HepG2 (cell line): ENCODE measurements at regions not wholly inside any gene's neighbourhood (a gene's known extent, or its start where the extent isn't known, plus 50 kb on each side); places are given as distances from the start of the nearest gene placed in this dataset.

Experiments used
- FOXA1 ChIP-seq, 2 experiments: fragments of 450-650 bp in 1 of 2; sonication (generic) in 1 of 2; formaldehyde crosslinking in 1 of 2; IDR thresholded peaks; 2 replicates each; pipeline versions ENCODE4 v1.4.0 to v1.6.1; 2016 to 2020; ENCODE audit warnings: missing genetic modification reagents in 1 of 2
- FOXK1 ChIP-seq: sonication (generic); formaldehyde crosslinking; IDR thresholded peaks from 2 replicates; pipeline ENCODE4 v1.4.0; 2020; ENCODE audit warnings: low read depth, missing genetic modification reagents, borderline replicate concordance
- ISL2 ChIP-seq: sonication (generic); formaldehyde crosslinking; IDR thresholded peaks from 2 replicates; pipeline ENCODE4 v1.5.0; 2020; ENCODE audit warnings: missing genetic modification reagents
- MEIS1 ChIP-seq: sonication (generic); formaldehyde crosslinking; IDR thresholded peaks from 2 replicates; pipeline ENCODE4 v1.9.0; 2021; ENCODE audit warnings: mild to moderate bottlenecking, missing genetic modification reagents, moderate library complexity, borderline replicate concordance
- PRPF4 ChIP-seq: fragments of 200-400 bp; formaldehyde crosslinking; IDR thresholded peaks from 2 replicates; pipeline ENCODE4 v1.6.1; 2016; ENCODE audit warnings: low read length, low read depth; ENCODE audit not compliant: poor library complexity, severe bottlenecking
- RFX5 ChIP-seq: IDR thresholded peaks from 2 replicates; pipeline ENCODE4 v1.6.1; 2011; ENCODE audit warnings: low read depth, low read length, improper control_type of control experiment
- SAFB2 ChIP-seq: sonication (generic); formaldehyde crosslinking; IDR thresholded peaks from 2 replicates; pipeline ENCODE4 v1.5.1; 2020; ENCODE audit warnings: missing genetic modification reagents, low read depth, mild to moderate bottlenecking, borderline replicate concordance
- SMC3 ChIP-seq: IDR thresholded peaks from 2 replicates; pipeline ENCODE4 v1.6.1; 2011; ENCODE audit warnings: low read length, improper control_type of control experiment
- TF ChIP-seq, protein P1 (sequence below): sonication (generic); formaldehyde crosslinking; IDR thresholded peaks from 2 replicates; pipeline ENCODE4 v1.8.1; 2023; ENCODE audit warnings: mild to moderate bottlenecking, inconsistent platforms, moderate library complexity, missing genetic modification reagents, borderline replicate concordance

- TF ChIP-seq RFX5 (no peak), PRPF4 (no peak), SMC3 (no peak), MEIS1 (CRISPR knock-in tag) (no peak), FOXA1 (IDR thresholded peaks at IDR 0.05) (no peak), FOXA1 (CRISPR knock-in tag; IDR thresholded peaks at IDR 0.05) (no peak), SAFB2 (CRISPR knock-in tag) (no peak), ISL2 (CRISPR knock-in tag) (no peak), FOXK1 (CRISPR knock-in tag) (no peak)
- TF ChIP-seq, protein P1, sequence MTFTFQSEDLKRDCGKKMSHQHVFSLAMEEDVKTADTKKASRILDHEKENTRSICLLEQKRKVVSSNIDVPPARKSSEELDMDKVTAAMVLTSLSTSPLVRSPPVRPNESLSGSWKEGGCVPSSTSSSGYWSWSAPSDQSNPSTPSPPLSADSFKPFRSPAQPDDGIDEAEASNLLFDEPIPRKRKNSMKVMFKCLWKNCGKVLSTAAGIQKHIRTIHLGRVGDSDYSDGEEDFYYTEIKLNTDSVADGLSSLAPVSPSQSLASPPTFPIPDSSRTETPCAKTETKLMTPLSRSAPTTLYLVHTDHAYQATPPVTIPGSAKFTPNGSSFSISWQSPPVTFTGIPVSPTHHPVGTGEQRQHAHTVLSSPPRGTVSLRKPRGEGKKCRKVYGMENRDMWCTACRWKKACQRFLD (CRISPR knock-in tag): no peak
These were observed 172.7 kb upstream of the ZEB2 start for GRCh38 chr2:144692661-144693060.
